Body of pancreas (tissue), 4 donors: ENCODE measurements at regions not wholly inside any gene's neighbourhood (a gene's known extent, or its start where the extent isn't known, plus 50 kb on each side); places are given as distances from the start of the nearest gene placed in this dataset.

Experiments
- CTCF ChIP-seq, 7 experiments: fragments of 450-650 bp in 4 of 7; fragments of 200-600 bp in 3 of 7; sonication (generic) in 3 of 7; IDR thresholded peaks; one replicate each; pipeline ENCODE4 v1.5.1; 2016 to 2019; ENCODE audit warnings: antibody characterized with exemption in 7 of 7
- POLR2A ChIP-seq, 3 donors: fragments of 450-650 bp; IDR thresholded peaks; one replicate each; pipeline ENCODE4 v1.6.1; 2016; ENCODE audit warnings: antibody characterized with exemption in 3 of 3, mild to moderate bottlenecking in 2 of 3

- no peak for TF ChIP-seq CTCF (IDR thresholded peaks at IDR 0.05)
- no peak for TF ChIP-seq POLR2A (IDR thresholded peaks at IDR 0.05)
Measured at GRCh38 chr4:128597500-128597899, 212.0 kb upstream of the JADE1 start.
